GM12878 (cell line): ENCODE measurements at regions not wholly inside any gene's neighbourhood (a gene's known extent, or its start where the extent isn't known, plus 50 kb on each side); places are given as distances from the start of the nearest gene placed in this dataset.

Experiments used
- ATAC-seq: fragments of 200-7000 bp; cut with Tn5 transposase; 3 replicates; pipeline ENCODE4 v1.9.1; 2020; ENCODE audit warnings: mild to moderate bottlenecking, moderate library complexity
- BruUV-seq: library from RNA; stranded (reverse); fragments of 400-500 nt; replicated peaks from 2 replicates; lab custom pipeline; 2021; lab: Mats Ljungman, UMichigan
- CTCF ChIA-PET: fragments of 300-600 bp; sonication (Branson Sonifier 250); formaldehyde crosslinking; extraction: SDS; loops from one replicate; lab custom pipeline; 2021; ENCODE audit warnings: inconsistent platforms; lab: Yijun Ruan, JAX
- POLR2A ChIA-PET: fragments of 350-600 bp; formaldehyde crosslinking; extraction: SDS; loops from one replicate; lab custom pipeline; 2021; ENCODE audit warnings: inconsistent platforms; lab: Charles Lee
- RAD21 ChIA-PET: fragments of 300-600 bp; sonication (Branson Sonifier 250); formaldehyde crosslinking; loops from one replicate; lab custom pipeline; 2023; ENCODE audit warnings: antibody characterized with exemption; ENCODE audit not compliant: unreplicated experiment; lab: Charles Lee
- SMC1A ChIA-PET: fragments of 300-600 bp; sonication (Branson Sonifier 250); formaldehyde crosslinking; loops from one replicate; lab custom pipeline; 2023; ENCODE audit not compliant: unreplicated experiment, uncharacterized antibody; lab: Charles Lee
- DNase-seq: peaks from one replicate; pipeline ENCODE4 v3.0.0-alpha.2; 2011; ENCODE audit warnings: low read depth, low spot score
- FAIRE-seq: peaks from 3 replicates; lab custom pipeline; 2011; peaks lifted over from hg19 to GRCh38; lab: Jason Lieb, UNC
- H2AFZ ChIP-seq: 2 replicates; pipeline ENCODE4 v1.6.0; 2011; ENCODE audit warnings: low read depth, low read length, control low read depth; ENCODE audit not compliant: control insufficient read depth
- H3K27ac ChIP-seq: 2 replicates; pipeline ENCODE4 v1.5.1; 2011; ENCODE audit warnings: control low read depth; ENCODE audit not compliant: control insufficient read depth, insufficient read depth
- H3K27me3 ChIP-seq, 2 experiments: replicated peaks in 1 of 2; 2 replicates each; pipeline versions ENCODE4 v1.6.0 to v1.6.1; 2011; ENCODE audit warnings: low read length in 1 of 2; ENCODE audit not compliant: control insufficient read depth in 2 of 2, insufficient read depth in 2 of 2
- H3K36me3 ChIP-seq, 2 experiments: 2 replicates each; pipeline ENCODE4 v1.5.1; 2011; ENCODE audit warnings: low read length in 1 of 2; ENCODE audit not compliant: control insufficient read depth in 2 of 2, insufficient read depth in 2 of 2
- H3K4me1 ChIP-seq: 2 replicates; pipeline ENCODE4 v1.6.1; 2011; ENCODE audit warnings: mild to moderate bottlenecking, low read length, moderate library complexity, mixed read lengths; ENCODE audit not compliant: control insufficient read depth, insufficient read depth
- H3K4me2 ChIP-seq: 2 replicates; pipeline ENCODE4 v1.6.0; 2011; ENCODE audit warnings: control low read depth; ENCODE audit not compliant: control insufficient read depth, insufficient read depth
- H3K4me3 ChIP-seq: fragments of 200-600 bp; sonication (generic); 2 replicates; pipeline ENCODE4 v1.5.1; 2016
- H3K79me2 ChIP-seq: 2 replicates; pipeline ENCODE4 v1.6.0; 2011; ENCODE audit warnings: low read length; ENCODE audit not compliant: control insufficient read depth, insufficient read depth
- H3K9ac ChIP-seq: 2 replicates; pipeline ENCODE4 v1.8.0; 2011; ENCODE audit warnings: low read length, control low read depth, mixed read lengths; ENCODE audit not compliant: control insufficient read depth, insufficient read depth
- H3K9me3 ChIP-seq: replicated peaks from 3 replicates; pipeline ENCODE4 v1.5.1; 2011; ENCODE audit warnings: mild to moderate bottlenecking, low read length; ENCODE audit not compliant: control insufficient read depth, insufficient read depth
- H4K20me1 ChIP-seq: 2 replicates; pipeline ENCODE4 v1.6.0; 2011; ENCODE audit not compliant: control insufficient read depth, insufficient read depth
- ATF2 ChIP-seq: IDR thresholded peaks from 2 replicates; pipeline ENCODE4 v1.6.1; 2012; ENCODE audit warnings: low read length, inconsistent platforms
- CEBPB ChIP-seq, 2 experiments: fragments of 150-350 bp in 1 of 2; IDR thresholded peaks; 2 replicates each; pipeline ENCODE4 v1.6.1; 2012 to 2014; ENCODE audit warnings: low read depth in 2 of 2, low read length in 2 of 2, borderline replicate concordance in 1 of 2, inconsistent platforms in 1 of 2
- CREM ChIP-seq: IDR thresholded peaks from 2 replicates; pipeline ENCODE4 v1.6.1; 2014; ENCODE audit warnings: antibody characterized with exemption, low read depth
- FOXM1 ChIP-seq: IDR thresholded peaks from 2 replicates; pipeline ENCODE4 v1.6.1; 2012; ENCODE audit warnings: low read depth, mild to moderate bottlenecking, inconsistent platforms, low read length, moderate library complexity
- GATAD2B ChIP-seq: fragments of 450-650 bp; conservative IDR thresholded peaks from 2 replicates; pipeline ENCODE4 v1.6.1; 2017; ENCODE audit warnings: low read depth, mild to moderate bottlenecking, moderate library complexity
- IRF5 ChIP-seq: fragments of 450-650 bp; IDR thresholded peaks from 2 replicates; pipeline ENCODE4 v1.6.1; 2017; ENCODE audit warnings: borderline replicate concordance
- JUND ChIP-seq: IDR thresholded peaks from 2 replicates; pipeline ENCODE4 v1.6.1; 2012; ENCODE audit warnings: low read depth, mild to moderate bottlenecking, low read length, improper control_type of control experiment, moderate library complexity
- NBN ChIP-seq: fragments of 450-650 bp; IDR thresholded peaks from 2 replicates; pipeline ENCODE4 v1.6.1; 2016
- RELA ChIP-seq: fragments of 450-650 bp; IDR thresholded peaks from 2 replicates; pipeline ENCODE4 v1.8.0; 2014; ENCODE audit warnings: borderline replicate concordance; ENCODE audit not compliant: partially characterized antibody
- RUNX3 ChIP-seq: IDR thresholded peaks from 2 replicates; pipeline ENCODE4 v1.6.1; 2012; ENCODE audit warnings: low read length, inconsistent platforms
- SMARCA5 ChIP-seq: fragments of 450-650 bp; IDR thresholded peaks from 2 replicates; pipeline ENCODE4 v1.6.1; 2017; ENCODE audit warnings: mild to moderate bottlenecking
- TAF1 ChIP-seq: IDR thresholded peaks from 2 replicates; pipeline ENCODE4 v1.6.1; 2011; ENCODE audit warnings: mild to moderate bottlenecking, low read depth, low read length, borderline replicate concordance
- TBL1XR1 ChIP-seq: IDR thresholded peaks from 2 replicates; pipeline ENCODE4 v1.6.1; 2012; ENCODE audit warnings: low read depth, low read length, improper control_type of control experiment
- WGBS: methylation state at CpG from one replicate; pipeline ENCODE4 v1.1.6; 2016; ENCODE audit warnings: low lambda C conversion rate; ENCODE audit not compliant: insufficient replicate concordance, insufficient coverage; ENCODE audit errors: missing lambda C conversion rate; 5-methylcytosine and 5-hydroxymethylcytosine counted together
- in situ Hi-C: fragments of 300-500 bp; cut with MboI; formaldehyde crosslinking; loops from 9 replicates; pipeline ENCODE4 v1.14.3; 2018; ENCODE audit warnings: mixed read lengths
- intact Hi-C: fragments of 100-400 bp; cut with micrococcal nuclease; formaldehyde crosslinking; loops from one replicate; pipeline ENCODE4 v1.14.2; 2022; ENCODE audit not compliant: unreplicated experiment
- TF ChIP-seq, protein P1 (sequence below): IDR thresholded peaks from 2 replicates; pipeline ENCODE4 v1.6.1; 2011; ENCODE audit warnings: low read depth, low read length, improper control_type of control experiment, borderline replicate concordance
- TF ChIP-seq, protein P2 (sequence below): IDR thresholded peaks from 2 replicates; pipeline ENCODE4 v1.6.1; 2012; ENCODE audit warnings: mild to moderate bottlenecking, low read depth, low read length

DNA sequence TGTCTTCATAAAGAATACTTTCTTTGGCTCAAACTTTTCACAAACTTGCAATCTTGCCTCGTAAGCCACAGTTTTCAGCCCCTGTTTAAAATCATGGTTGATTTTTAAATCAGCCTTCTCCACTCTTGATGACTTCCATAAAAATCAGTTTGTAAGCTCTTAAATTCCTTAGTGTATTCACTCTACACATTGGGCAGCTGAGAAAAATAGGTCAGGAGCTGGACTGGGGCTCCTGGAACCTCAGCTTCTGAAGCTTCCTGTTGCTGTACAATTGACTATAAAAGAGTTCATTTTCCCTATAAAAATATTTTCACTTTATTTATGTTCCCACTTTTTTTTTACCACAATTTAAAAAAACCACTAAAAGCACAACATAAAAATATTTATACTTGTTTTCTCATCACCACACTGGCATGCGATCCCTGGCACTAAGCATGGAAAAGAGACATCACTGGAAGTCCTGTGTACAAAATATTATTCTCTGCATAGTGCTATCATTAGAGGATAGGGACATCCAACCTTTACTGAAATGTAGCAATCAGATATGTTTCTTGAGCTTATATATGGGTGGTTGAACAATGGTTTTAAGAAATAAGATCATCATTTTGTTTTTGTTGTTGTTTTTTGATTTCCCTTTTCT is 345.7 kb downstream of the FBXO8 start (continued):
- TF ChIP-seq GATAD2B (no peak), CREM (no peak), TBL1XR1 (no peak), RELA (no peak), FOXM1 (no peak), RUNX3 (no peak), CEBPB (IDR thresholded peaks at IDR 0.05; ENCODE audit: borderline replicate concordance in 1 of 2, low read depth in 2 of 2, low read length in 2 of 2) (no peak)
- TF ChIP-seq, protein P1, sequence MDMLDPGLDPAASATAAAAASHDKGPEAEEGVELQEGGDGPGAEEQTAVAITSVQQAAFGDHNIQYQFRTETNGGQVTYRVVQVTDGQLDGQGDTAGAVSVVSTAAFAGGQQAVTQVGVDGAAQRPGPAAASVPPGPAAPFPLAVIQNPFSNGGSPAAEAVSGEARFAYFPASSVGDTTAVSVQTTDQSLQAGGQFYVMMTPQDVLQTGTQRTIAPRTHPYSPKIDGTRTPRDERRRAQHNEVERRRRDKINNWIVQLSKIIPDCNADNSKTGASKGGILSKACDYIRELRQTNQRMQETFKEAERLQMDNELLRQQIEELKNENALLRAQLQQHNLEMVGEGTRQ = no peak

GRCh38 chr4:173936861-173937260 is 346.6 kb downstream of the FBXO8 start:
- WGBS = 0% methylated on average over 1 of the region's 1 CpG
- no peak for FAIRE-seq
- SMC1A ChIA-PET = no interaction called here
- TF ChIP-seq TAF1 = no peak
- TF ChIP-seq IRF5 = no peak
- no peak for TF ChIP-seq ATF2
- TF ChIP-seq SMARCA5 = no peak
- no peak for TF ChIP-seq NBN
- TF ChIP-seq JUND = no peak
- TF ChIP-seq, protein P2, sequence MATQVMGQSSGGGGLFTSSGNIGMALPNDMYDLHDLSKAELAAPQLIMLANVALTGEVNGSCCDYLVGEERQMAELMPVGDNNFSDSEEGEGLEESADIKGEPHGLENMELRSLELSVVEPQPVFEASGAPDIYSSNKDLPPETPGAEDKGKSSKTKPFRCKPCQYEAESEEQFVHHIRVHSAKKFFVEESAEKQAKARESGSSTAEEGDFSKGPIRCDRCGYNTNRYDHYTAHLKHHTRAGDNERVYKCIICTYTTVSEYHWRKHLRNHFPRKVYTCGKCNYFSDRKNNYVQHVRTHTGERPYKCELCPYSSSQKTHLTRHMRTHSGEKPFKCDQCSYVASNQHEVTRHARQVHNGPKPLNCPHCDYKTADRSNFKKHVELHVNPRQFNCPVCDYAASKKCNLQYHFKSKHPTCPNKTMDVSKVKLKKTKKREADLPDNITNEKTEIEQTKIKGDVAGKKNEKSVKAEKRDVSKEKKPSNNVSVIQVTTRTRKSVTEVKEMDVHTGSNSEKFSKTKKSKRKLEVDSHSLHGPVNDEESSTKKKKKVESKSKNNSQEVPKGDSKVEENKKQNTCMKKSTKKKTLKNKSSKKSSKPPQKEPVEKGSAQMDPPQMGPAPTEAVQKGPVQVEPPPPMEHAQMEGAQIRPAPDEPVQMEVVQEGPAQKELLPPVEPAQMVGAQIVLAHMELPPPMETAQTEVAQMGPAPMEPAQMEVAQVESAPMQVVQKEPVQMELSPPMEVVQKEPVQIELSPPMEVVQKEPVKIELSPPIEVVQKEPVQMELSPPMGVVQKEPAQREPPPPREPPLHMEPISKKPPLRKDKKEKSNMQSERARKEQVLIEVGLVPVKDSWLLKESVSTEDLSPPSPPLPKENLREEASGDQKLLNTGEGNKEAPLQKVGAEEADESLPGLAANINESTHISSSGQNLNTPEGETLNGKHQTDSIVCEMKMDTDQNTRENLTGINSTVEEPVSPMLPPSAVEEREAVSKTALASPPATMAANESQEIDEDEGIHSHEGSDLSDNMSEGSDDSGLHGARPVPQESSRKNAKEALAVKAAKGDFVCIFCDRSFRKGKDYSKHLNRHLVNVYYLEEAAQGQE = no peak

More at GRCh38 chr4:173936861-173937260, 346.6 kb downstream of the FBXO8 start:
- no peak overlapping the region for H3K9ac ChIP-seq
- H3K4me1 ChIP-seq = no peaks in the 10 kb centered on the region
- no peaks in the 10 kb centered on the region for H4K20me1 ChIP-seq
- ChIA-PET RAD21 (no interaction called here), POLR2A (no interaction called here), CTCF (no interaction called here)
- in situ Hi-C loops (no loop called here), intact Hi-C loops (no loop called here)
- H3K4me2 ChIP-seq = no peak overlapping the region
- ATAC-seq (no peak), DNase-seq (no peak)
- H3K36me3 ChIP-seq = no peaks in the 10 kb centered on the region
- H3K4me3 ChIP-seq = no peak overlapping the region
- no peaks in the 10 kb centered on the region for H3K9me3 ChIP-seq
- BruUV-seq = no TSS peak
- H3K79me2 ChIP-seq = no peaks in the 10 kb centered on the region
- no peak overlapping the region for H2AFZ ChIP-seq
- no peak overlapping the region for H3K27ac ChIP-seq
- H3K27me3 ChIP-seq = no peaks in the 10 kb centered on the region
